NCI-H510A (cell line): ENCODE measurements at regions not wholly inside any gene's neighbourhood (a gene's known extent, or its start where the extent isn't known, plus 50 kb on each side); places are given as distances from the start of the nearest gene placed in this dataset.
"Not testable (repeated sequence)": the region's sequence is repeated elsewhere in the genome, so short reads cannot be mapped to it uniquely, and the experiment has no call there.

Source experiments
- DNase-seq: peaks from one replicate; lab custom pipeline; 2025; lab: John Stamatoyannopoulos, UW

- no peak for DNase-seq
Measured at GRCh38 chr20:22819112-22819511, 216.0 kb upstream of the SSTR4 start.

- DNase-seq: no peak
Measured at GRCh38 chr20:22819784-22820183, 215.3 kb upstream of the SSTR4 start.

- DNase-seq: no peak
Measured at GRCh38 chr20:22821081-22821727, 213.9 kb upstream of the SSTR4 start.

DNA sequence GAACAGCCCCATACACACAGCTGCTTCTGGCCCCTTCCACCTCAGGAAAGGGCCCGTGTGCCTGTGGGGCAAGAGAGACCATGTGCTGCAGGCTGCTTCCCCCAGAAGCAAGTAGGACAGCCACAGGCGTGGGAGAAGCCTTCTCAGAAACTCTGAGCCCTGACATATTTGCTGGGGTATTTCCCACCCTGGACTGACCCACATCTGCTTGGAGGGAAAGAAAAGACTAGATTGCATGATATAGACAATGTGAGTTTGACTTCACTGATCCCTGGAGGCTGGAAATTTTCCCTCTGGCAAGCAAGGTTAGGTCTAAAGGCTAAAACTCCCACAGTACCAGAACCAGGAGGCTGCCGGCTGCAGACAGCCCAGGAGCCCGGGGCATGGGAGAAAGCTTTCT is 213.3 kb upstream of the SSTR4 start:
- no peak for DNase-seq

- DNase-seq: no peak
Measured at GRCh38 chr20:22823119-22823518, 212.0 kb upstream of the SSTR4 start.

DNA sequence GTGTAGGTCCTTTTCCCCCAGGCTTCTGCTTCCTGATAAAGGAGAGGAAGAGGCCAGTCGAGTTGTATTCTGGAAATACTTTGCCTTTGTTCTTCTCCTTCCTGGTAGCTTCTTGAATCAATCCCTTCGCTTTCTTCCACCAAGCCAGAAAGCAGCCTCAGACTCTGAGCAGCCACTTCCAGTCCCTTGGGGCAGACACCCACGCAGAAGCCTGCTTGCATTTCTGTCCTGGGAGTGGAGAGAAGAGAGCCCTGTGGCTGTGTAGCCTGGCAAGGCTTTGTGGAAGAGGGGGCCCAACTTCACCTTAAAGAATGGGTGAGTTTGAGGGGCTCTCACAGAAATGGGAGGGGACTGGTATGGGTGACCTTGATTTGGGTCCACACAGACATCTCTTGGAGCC is 211.0 kb upstream of the SSTR4 start:
- DNase-seq: no peak

- no peak for DNase-seq
Measured at GRCh38 chr20:22825076-22825475, 210.0 kb upstream of the SSTR4 start.

DNA sequence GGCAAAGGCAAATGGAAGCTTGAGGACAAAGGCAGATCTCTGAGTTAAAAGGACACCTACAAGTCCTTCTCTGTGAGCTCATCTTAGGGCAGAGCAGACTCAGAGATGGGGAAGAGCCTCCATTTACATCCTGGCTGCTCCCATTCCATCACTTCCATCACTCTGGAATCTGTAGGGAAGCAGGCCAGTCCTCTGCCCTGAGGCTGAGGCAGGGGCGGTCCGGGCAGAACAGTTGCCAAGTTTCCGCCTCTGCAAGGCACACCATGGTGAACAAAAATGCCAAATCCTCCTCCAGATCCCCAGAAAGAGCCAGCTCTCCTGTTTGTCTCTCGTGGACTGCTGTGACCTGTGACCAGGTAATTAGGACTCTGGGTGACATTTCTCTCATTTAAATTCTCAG is 209.6 kb upstream of the SSTR4 start:
- no peak for DNase-seq

- DNase-seq: no peak
Measured at GRCh38 chr20:22826306-22827230, 208.5 kb upstream of the SSTR4 start.

DNA sequence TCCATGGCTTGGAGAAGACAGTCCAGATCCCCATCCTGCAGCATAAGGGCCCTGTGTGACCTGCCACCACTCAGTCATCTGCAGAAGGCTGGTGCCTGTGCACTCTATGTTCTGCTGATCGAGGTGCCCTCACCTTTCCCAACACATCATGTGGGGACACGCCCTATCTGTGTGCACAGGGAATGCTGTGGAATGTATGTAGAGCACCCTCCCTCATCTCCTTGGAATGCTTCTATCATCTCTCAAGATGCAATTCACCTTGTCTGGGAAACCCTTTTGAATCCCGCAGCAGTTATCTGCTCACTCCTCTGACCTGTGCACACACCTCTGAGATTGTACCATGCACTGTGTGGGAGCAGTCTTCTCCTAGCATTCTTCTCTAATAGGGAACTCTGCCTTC is 207.2 kb upstream of the SSTR4 start:
- DNase-seq: no peak

- DNase-seq: no peak
Measured at GRCh38 chr20:22829356-22829755, 205.8 kb upstream of the SSTR4 start.

GRCh38 chr20:22830138-22830537 is 205.0 kb upstream of the SSTR4 start:
- DNase-seq: no peak

GRCh38 chr20:22830715-22831114 is 204.4 kb upstream of the SSTR4 start:
- DNase-seq: not testable (repeated sequence)

DNA sequence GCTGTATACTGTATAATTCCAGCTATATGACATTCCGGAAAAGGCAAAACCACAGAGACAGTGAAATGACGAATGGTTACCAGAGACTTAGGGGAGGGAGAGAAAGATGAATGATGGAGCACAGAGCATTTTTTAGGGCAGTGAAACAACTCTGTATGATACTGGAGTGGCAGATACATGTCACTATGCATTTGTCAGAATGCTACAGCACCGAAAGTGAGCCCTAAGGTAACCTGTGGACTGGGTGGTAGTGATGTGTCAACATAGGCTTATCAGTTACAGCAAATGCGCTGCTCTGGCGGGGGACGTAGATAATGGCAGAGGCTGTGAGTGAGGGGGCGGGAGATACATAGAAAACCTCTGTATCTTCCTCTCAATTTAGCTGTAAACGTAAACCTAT is 201.3 kb upstream of the SSTR4 start:
- no peak for DNase-seq

DNA sequence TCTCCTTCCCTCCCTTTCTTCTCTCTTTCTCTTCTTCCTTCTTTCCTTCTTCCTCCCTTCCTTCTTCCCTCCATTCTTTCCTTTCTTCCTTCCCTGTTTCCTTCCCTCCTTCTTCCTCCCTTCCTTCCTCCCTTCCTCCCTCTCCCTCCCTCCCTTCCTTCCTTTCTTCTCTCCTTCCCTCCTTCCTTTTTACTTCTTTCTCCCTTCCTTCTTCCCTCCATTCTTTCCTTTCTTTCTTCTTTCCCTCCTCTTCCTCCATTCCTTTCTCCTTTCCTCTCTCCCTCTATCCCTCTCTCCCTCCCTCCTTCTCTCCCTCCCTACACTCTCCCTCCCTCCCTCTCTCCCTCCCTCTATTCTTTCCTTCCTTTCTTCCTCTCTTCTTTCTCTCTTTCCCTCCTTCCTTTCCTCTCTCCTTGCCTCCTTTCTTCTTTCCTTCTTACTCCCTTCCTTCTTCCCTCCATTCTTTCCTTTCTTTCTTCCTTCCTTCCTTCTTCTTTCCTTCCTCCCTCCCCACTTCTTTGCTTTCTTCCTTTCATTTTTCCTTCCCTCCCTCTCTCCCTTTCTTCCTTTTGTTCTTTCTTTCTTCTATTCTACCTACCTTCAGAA is 200.4 kb upstream of the SSTR4 start:
- no peak for DNase-seq

GRCh38 chr20:22836211-22836610 is 198.9 kb upstream of the SSTR4 start:
- no peak for DNase-seq

GRCh38 chr20:22836877-22837276 is 198.2 kb upstream of the SSTR4 start:
- no peak for DNase-seq

DNA sequence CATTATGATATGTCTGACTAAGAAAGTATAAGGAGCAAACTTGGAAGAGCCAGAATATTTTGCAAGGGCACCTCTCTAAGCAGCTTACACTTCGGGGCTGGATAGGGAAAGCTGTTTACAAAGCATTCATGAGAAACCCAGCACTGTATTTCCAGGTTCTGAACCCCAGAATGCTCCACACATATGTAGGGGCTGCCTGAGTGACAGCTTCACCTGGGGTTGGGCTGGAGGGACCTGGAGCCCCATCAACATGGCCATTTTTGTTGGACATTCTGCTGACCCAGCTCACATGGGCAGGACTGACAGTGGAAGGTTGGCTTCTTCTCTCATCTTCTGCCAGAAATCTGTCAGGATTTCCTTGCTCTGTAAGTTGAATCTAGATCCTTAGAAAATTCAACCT is 197.1 kb upstream of the SSTR4 start:
- no peak for DNase-seq

- no peak for DNase-seq
Measured at GRCh38 chr20:22841846-22842245, 193.3 kb upstream of the SSTR4 start.

DNA sequence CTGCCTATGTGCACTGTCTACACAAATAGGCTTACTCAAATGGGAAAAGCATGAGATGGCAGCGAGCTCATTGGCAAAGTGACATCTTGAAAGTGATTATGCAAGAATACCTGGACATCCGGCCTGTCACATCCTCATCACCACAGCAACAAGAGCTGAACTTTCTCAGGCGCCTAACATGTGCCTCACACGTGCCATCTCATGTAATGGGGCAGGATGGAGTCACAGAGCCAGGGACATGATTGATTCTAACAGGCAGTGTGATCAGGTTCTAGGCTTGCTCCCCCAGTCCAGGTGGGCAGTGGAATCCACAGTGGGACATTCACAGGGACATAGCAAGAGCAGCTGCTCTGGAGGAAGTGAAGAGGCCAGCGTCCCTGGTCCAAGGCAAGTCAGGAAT is 192.3 kb upstream of the SSTR4 start:
- no peak for DNase-seq

- DNase-seq: no peak
Measured at GRCh38 chr20:22844959-22845358, 190.2 kb upstream of the SSTR4 start.

DNA sequence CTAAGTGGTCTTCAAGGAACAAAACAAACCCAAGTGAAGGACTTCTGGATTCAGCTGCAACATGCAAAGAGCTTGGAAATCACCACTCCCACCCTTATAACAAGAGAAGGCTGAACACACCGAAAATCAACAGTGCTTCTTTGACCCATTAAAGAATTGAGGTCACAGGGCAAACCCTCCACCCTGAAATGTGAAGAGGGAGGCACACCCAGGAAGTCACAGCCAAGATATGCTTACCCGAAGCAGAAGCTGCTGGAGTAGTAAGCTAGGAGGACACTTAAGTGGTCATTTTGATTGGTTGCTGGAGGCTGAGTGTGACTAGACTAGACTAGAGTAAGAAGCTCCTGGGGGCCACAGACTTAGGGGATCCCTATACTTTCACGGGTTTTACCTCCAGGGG is 188.2 kb upstream of the SSTR4 start:
- no peak for DNase-seq

DNA sequence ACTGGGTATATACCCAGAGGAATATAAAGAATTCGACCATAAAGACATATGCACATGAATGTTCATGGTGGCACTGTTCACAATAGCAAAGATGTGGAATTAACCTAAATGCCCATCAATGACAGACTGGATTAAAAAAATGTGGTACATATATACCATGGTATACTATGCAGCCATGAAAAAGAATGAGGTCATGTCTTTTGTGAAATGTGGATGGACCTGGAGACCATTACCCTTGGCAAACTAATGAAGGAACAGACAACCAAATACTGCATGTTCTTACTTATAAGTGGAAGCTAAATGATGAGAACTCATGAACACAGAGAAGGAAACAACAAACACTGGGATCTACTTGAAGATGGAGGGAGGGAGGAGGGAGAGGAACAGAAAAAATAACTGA is 186.7 kb upstream of the SSTR4 start:
- no peak for DNase-seq
